ENCODE measurements at regions not wholly inside any gene's neighbourhood (a gene's known extent, or its start where the extent isn't known, plus 50 kb on each side); places are given as distances from the start of the nearest gene placed in this dataset.

DNA sequence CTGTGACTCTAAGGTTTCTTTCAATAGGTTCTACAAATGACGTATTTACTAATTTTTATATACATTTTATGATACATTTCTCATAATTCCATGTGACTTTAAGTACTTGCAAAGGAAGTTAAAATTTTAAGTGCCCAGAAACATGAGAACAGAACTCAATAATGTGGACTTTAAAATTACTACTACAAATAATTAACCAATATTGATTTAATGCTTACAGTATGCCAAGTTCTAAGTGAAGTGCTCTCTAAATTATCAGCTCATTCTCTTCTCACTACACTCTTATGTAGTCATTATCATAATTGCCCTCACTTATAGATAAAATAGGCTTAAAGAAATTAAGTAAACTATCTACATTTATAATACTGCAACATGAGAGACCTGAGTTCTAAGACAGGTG lies 1690.7 kb upstream of the CDH9 start:
- TF ChIP-seq CTCF (IDR thresholded peaks at IDR 0.05) (no peak), POLR2AphosphoS5 (IDR thresholded peaks at IDR 0.05; ENCODE audit: insufficient read depth in 1 of 2, low read depth in 1 of 2) (no peak)
